Heart right ventricle (tissue), 16 donors: ENCODE measurements at regions not wholly inside any gene's neighbourhood (a gene's known extent, or its start where the extent isn't known, plus 50 kb on each side); places are given as distances from the start of the nearest gene placed in this dataset.

ENCODE experiments used
- ATAC-seq, 8 donors: fragments of 200-7000 bp; cut with Tn5 transposase; one replicate each; pipeline ENCODE4 v1.9.1; 2020; ENCODE audit warnings: mild to moderate bottlenecking in 8 of 8, moderate library complexity in 8 of 8, moderate number of reproducible peaks in 1 of 8
- DNase-seq, 2 donors: peaks; one replicate each; pipeline ENCODE4 v3.0.0-alpha.2; 2020
- H3K27ac ChIP-seq, 10 donors: fragments of 200-600 bp; sonication (generic) in 2 of 10; one replicate each; pipeline versions ENCODE4 v1.5.0 to v1.8.0; 2020 to 2022; ENCODE audit warnings: mild to moderate bottlenecking in 3 of 10
- H3K27me3 ChIP-seq, 7 donors: fragments of 200-600 bp; one replicate each; pipeline ENCODE4 v1.8.0; 2021 to 2022; ENCODE audit warnings: mild to moderate bottlenecking in 2 of 7
- H3K36me3 ChIP-seq, 9 donors: fragments of 200-600 bp; sonication (generic) in 1 of 9; one replicate each; pipeline versions ENCODE4 v1.5.0 to v1.8.0; 2020 to 2022; ENCODE audit warnings: mild to moderate bottlenecking in 2 of 9
- H3K4me1 ChIP-seq, 9 donors: fragments of 200-600 bp; sonication (generic) in 1 of 9; one replicate each; pipeline versions ENCODE4 v1.5.0 to v1.8.0; 2020 to 2022; ENCODE audit warnings: mild to moderate bottlenecking in 4 of 9
- H3K4me3 ChIP-seq, 10 donors: fragments of 200-600 bp; sonication (generic) in 2 of 10; one replicate each; pipeline versions ENCODE4 v1.5.0 to v1.8.0; 2020 to 2022; ENCODE audit warnings: mild to moderate bottlenecking in 7 of 10, moderate library complexity in 2 of 10
- H3K9me3 ChIP-seq, 11 donors: fragments of 200-600 bp in 10 of 11; sonication (generic) in 2 of 11; one replicate each; pipeline versions ENCODE4 v1.5.0 to v1.8.0; 2013 to 2022; ENCODE audit warnings: mild to moderate bottlenecking in 2 of 11, control low read depth in 1 of 11, moderate library complexity in 1 of 11
- CTCF ChIP-seq, 9 donors: fragments of 200-600 bp; sonication (generic) in 2 of 9; IDR thresholded peaks; one replicate each; pipeline versions ENCODE4 v1.5.0 to v1.8.0; 2021 to 2022; ENCODE audit warnings: antibody characterized with exemption in 9 of 9, mild to moderate bottlenecking in 5 of 9, moderate library complexity in 1 of 9
- WGBS, 2 donors: extraction: QIAGEN DNeasy Blood & Tissue Kit; methylation state at CpG; one replicate each; pipeline ENCODE4 v1.1.7; 2013; ENCODE audit warnings: inconsistent platforms in 1 of 2; 5-methylcytosine and 5-hydroxymethylcytosine counted together
- intact Hi-C, 10 donors: fragments of 100-400 bp; cut with DNase I; formaldehyde crosslinking; loops; one replicate each; pipeline versions ENCODE4 v1.11.1 to v1.14.2; 2022
- donor health status: Arrhythmogenic right ventricular cardiomyopathy.
- donor health status: ischemic (EF 13 %, LVEDD 7.1; RV severe dilation, severe dysfunction).
- donor health status: healthy with polysubstance abuse.
- donor health status: DM: no; HTN: yes; CAD: no.
- donor health status: DM: no; HTN: no; CAD: no.
- donor health status: ischemic (EF 25% LVEDD 6.9; RV normal size, moderate dysfunction).
- donor health status: ischemic (EF 25% LVEDD 5.7; RV mildly dilated, moderate dysfunction).
- donor health status: healthy.
- donor health status: DM: yes; HTN: yes; CAD: no.
- donor health status: Ischemic cardiomyopathy.
- donor health status: ischemic (EF 35%, LVEDD 5.7; RV mildly dilated, moderate dysfunction).
- donor health status: nonischemic (EF 11% LVEDD 7.7; RV severe dilation, severe dysfunction).
- donor health status: DM: yes; HTN: yes; CAD: no.
- donor health status: PGD.
- donor health status: ischemic (EF 29% LVEDD 5.4; RV normal size, mild dysfunction).
- donor health status: nonischemic (EF 23%, LVEDD 6.1; RV moderate dilation, normal function).

DNA sequence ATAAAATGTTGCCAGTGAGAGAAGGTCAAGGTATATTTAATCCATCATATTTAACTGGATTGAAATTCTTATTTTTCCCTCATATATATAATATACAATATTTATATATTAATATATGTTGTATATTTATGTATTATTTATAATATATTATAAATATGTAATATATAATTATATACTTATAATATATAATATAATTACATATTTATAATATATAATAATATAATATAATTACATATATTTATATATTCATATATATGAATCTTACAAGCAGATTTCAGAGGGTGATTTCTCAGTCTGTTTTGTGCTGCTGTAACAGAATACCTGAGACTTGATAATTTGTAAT, 52.7 kb upstream of the TLE3 start:
- intact Hi-C loops, result no loop called here
- Histone ChIP-seq H3K27me3 (peaks cover 0 to 9% (median 0%) of the 10 kb centered on the region in 7 donors), H3K27ac (no peak overlapping the region), H3K4me1 (peaks cover 16 to 42% (median 32%) of the 10 kb centered on the region in 9 donors), H3K36me3 (no peaks in the 10 kb centered on the region), H3K9me3 (no peaks in the 10 kb centered on the region), H3K4me3 (no peak overlapping the region)
- no peak for DNase-seq
- TF ChIP-seq CTCF (IDR thresholded peaks at IDR 0.05), result no peak
- no peak for ATAC-seq

DNA sequence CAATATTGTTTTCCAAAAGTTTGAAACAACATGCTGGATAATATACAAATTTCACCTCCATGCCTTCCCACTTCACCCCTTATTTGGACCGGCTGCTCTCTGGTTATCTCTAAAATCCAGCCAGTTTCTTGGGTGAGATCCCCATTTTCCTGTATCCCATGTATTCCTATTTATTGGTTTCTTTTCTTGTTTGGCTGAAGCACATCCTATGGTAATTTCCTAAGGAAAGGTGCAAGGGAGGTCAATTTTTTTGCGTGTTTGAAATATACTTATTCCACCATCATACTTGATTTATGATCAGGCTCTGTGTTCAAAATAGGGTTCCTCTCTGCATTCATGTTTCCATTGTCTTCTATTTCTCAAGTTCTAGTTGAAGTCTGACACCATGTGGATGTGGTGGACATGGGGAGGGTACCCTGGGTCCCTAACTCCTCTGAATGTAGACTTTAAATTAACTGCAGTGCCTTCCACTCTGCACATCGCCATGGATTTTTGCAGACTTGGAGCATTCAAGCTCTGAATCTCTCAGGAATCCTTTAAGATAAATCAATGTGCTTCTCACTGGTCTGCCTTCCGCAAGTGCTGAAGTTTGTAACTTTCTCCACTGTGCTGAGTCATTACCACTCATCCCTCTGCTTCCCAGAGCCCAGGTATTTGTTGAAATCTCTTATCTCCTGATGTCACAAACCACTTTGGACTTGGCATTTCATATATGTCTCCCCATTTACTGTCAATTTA, 52.1 kb upstream of the TLE3 start:
- DNase-seq, result no peak
- 84 to 87% methylated on average over 4 of the region's 4 CpGs for WGBS, 2 donors
- intact Hi-C loops, result no loop called here
- Histone ChIP-seq H3K4me3 (no peak overlapping the region), H3K4me1 (peaks cover 11 to 37% (median 26%) of the 10 kb centered on the region in 9 donors), H3K9me3 (no peaks in the 10 kb centered on the region), H3K27ac (no peak overlapping the region), H3K27me3 (peaks cover 0 to 13% (median 1%) of the 10 kb centered on the region in 7 donors), H3K36me3 (no peaks in the 10 kb centered on the region)
- ATAC-seq, result no peak
- TF ChIP-seq CTCF (IDR thresholded peaks at IDR 0.05), result no peak

DNA sequence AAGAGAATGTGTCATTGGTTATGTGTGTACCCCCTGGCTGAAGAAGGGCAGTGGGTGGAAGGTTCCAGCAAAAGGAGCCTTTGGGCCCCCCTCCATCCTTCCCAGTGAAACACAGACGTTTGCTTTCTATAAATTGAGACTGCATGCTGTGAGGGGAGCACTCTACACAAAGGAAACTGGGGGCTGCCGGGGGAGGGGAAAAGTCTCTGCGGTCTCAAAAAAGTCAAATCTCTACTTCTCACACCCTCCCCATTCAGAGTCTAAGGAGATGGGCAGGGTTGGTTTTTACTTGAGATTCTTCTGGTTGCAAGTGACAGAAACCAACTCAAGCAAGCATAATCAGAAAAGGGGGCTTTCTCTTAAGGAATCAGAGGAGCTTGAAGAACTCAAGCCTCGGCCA, 50.1 kb upstream of the TLE3 start:
- Histone ChIP-seq H3K4me1 (peaks cover 5 to 30% (median 20%) of the 10 kb centered on the region in 9 donors), H3K4me3 (no peak overlapping the region), H3K27ac (no peak overlapping the region), H3K36me3 (no peaks in the 10 kb centered on the region), H3K9me3 (no peaks in the 10 kb centered on the region), H3K27me3 (peaks cover 0 to 13% (median 5%) of the 10 kb centered on the region in 7 donors)
- no peak for TF ChIP-seq CTCF (IDR thresholded peaks at IDR 0.05)
- 60 to 82% methylated on average over 4 of the region's 4 CpGs for WGBS, 2 donors
- ATAC-seq, result no peak
- intact Hi-C loops, result no loop called here
- no peak for DNase-seq
